GM23338 (cell line): ENCODE measurements at regions not wholly inside any gene's neighbourhood (a gene's known extent, or its start where the extent isn't known, plus 50 kb on each side); places are given as distances from the start of the nearest gene placed in this dataset.
"Not testable (repeated sequence)": the region's sequence is repeated elsewhere in the genome, so short reads cannot be mapped to it uniquely, and the experiment has no call there.

ENCODE experiments used
- ATAC-seq: fragments of 200-7000 bp; cut with Tn5 transposase; 3 replicates; pipeline ENCODE4 v1.9.1; 2020
- DNase-seq: peaks from one replicate; pipeline ENCODE4 v3.0.0-alpha.2; 2015; ENCODE audit warnings: low spot score
- H2AFZ ChIP-seq: fragments of 200-600 bp; sonication (generic); 2 replicates; pipeline ENCODE4 v1.8.0; 2016; ENCODE audit warnings: antibody characterized with exemption, mild to moderate bottlenecking, moderate library complexity
- H3F3A ChIP-seq: fragments of 200-600 bp; sonication (generic); replicated peaks from 2 replicates; pipeline ENCODE4 v1.8.0; 2017; ENCODE audit warnings: antibody characterized with exemption, mixed run types, low read depth
- H3K27ac ChIP-seq: fragments of 200-600 bp; sonication (generic); 2 replicates; pipeline ENCODE4 v1.6.1; 2016; ENCODE audit warnings: low read depth
- H3K27me3 ChIP-seq: fragments of 200-600 bp; sonication (generic); 2 replicates; pipeline ENCODE4 v1.8.0; 2016; ENCODE audit warnings: mild to moderate bottlenecking, mixed run types, moderate library complexity; ENCODE audit not compliant: insufficient read depth
- H3K36me3 ChIP-seq: fragments of 200-600 bp; sonication (generic); 2 replicates; pipeline ENCODE4 v1.8.0; 2016; ENCODE audit warnings: mild to moderate bottlenecking; ENCODE audit not compliant: insufficient read depth
- H3K4me1 ChIP-seq: fragments of 200-600 bp; sonication (generic); 2 replicates; pipeline ENCODE4 v1.8.0; 2016; ENCODE audit warnings: mild to moderate bottlenecking, moderate library complexity; ENCODE audit not compliant: insufficient read depth
- H3K4me2 ChIP-seq: fragments of 200-600 bp; sonication (generic); 2 replicates; pipeline ENCODE4 v1.7.1; 2017; ENCODE audit warnings: mixed run types
- H3K4me3 ChIP-seq: fragments of 200-600 bp; sonication (generic); 2 replicates; pipeline ENCODE4 v1.6.1; 2016; ENCODE audit warnings: mixed run types
- H3K79me2 ChIP-seq: fragments of 200-600 bp; sonication (generic); replicated peaks from 2 replicates; pipeline ENCODE4 v1.8.0; 2017; ENCODE audit warnings: mild to moderate bottlenecking; ENCODE audit not compliant: insufficient read depth
- H3K9me2 ChIP-seq: fragments of 200-600 bp; sonication (generic); 2 replicates; pipeline ENCODE4 v1.8.0; 2017; ENCODE audit not compliant: insufficient read depth
- H4K20me1 ChIP-seq: fragments of 200-600 bp; sonication (generic); replicated peaks from 2 replicates; pipeline ENCODE4 v1.8.0; 2017; ENCODE audit warnings: mild to moderate bottlenecking; ENCODE audit not compliant: insufficient read depth
- H3K27ac Mint-ChIP-seq: 2 replicates; pipeline ENCODE4 v1.8.0; 2020; ENCODE audit warnings: inconsistent platforms, mild to moderate bottlenecking, moderate library complexity, mixed read lengths
- H3K27me3 Mint-ChIP-seq: 3 replicates; pipeline ENCODE4 v1.8.0; 2022; ENCODE audit warnings: low read depth, mild to moderate bottlenecking, moderate library complexity, mixed read lengths, inconsistent platforms; ENCODE audit not compliant: insufficient read depth, poor library complexity
- H3K36me3 Mint-ChIP-seq: 3 replicates; pipeline ENCODE4 v1.8.0; 2021; ENCODE audit warnings: low read depth, mild to moderate bottlenecking, inconsistent platforms, moderate library complexity, mixed read lengths
- H3K4me1 Mint-ChIP-seq: 3 replicates; pipeline ENCODE4 v1.8.0; 2020; ENCODE audit warnings: mild to moderate bottlenecking, inconsistent platforms, mixed read lengths
- H3K4me3 Mint-ChIP-seq: 3 replicates; pipeline ENCODE4 v1.8.0; 2021; ENCODE audit warnings: moderate library complexity, mild to moderate bottlenecking, inconsistent platforms, mixed read lengths
- H3K9me3 Mint-ChIP-seq: 3 replicates; pipeline ENCODE4 v1.8.0; 2020; ENCODE audit warnings: moderate library complexity, mild to moderate bottlenecking, inconsistent platforms, mixed read lengths
- CREB1 ChIP-seq: fragments of 250-450 bp; sonication (Bioruptor Pico); IDR thresholded peaks from 2 replicates; pipeline ENCODE4 v1.5.0; 2020; ENCODE audit warnings: low read depth, mild to moderate bottlenecking, moderate library complexity
- EZH2 ChIP-seq: fragments of 200-600 bp; sonication (generic); IDR thresholded peaks from one replicate; pipeline ENCODE4 v1.8.0; 2017; ENCODE audit warnings: antibody characterized with exemption, mild to moderate bottlenecking, low read depth; ENCODE audit not compliant: unreplicated experiment
- JUNB ChIP-seq: IDR thresholded peaks from one replicate; pipeline ENCODE4 v1.6.1; 2016; ENCODE audit warnings: antibody characterized with exemption; ENCODE audit not compliant: unreplicated experiment
- NANOG ChIP-seq: IDR thresholded peaks from 2 replicates; pipeline ENCODE4 v1.6.1; 2016; ENCODE audit warnings: antibody characterized with exemption, borderline replicate concordance
- POLR2AphosphoS5 ChIP-seq: IDR thresholded peaks from 2 replicates; pipeline ENCODE4 v1.6.1; 2016; ENCODE audit warnings: antibody characterized with exemption, low read depth
- REST ChIP-seq: IDR thresholded peaks from one replicate; pipeline ENCODE4 v1.6.1; 2018; ENCODE audit warnings: antibody characterized with exemption; ENCODE audit not compliant: unreplicated experiment
- ZNF114 ChIP-seq: fragments of 250-450 bp; sonication (Bioruptor Pico); IDR thresholded peaks from 2 replicates; pipeline ENCODE4 v1.5.0; 2020; ENCODE audit warnings: mild to moderate bottlenecking, moderate library complexity
- ZNF331 ChIP-seq: fragments of 250-450 bp; sonication (Bioruptor Pico); IDR thresholded peaks from 2 replicates; pipeline ENCODE4 v1.5.0; 2020; ENCODE audit warnings: low read depth, mild to moderate bottlenecking, moderate library complexity
- ZNF462 ChIP-seq: fragments of 250-450 bp; sonication (Bioruptor Pico); IDR thresholded peaks from 2 replicates; pipeline ENCODE4 v1.5.0; 2020; ENCODE audit warnings: mild to moderate bottlenecking, moderate library complexity

GRCh38 chr22:19599626-19600243, 75.5 kb upstream of the CLDN5 start (continued):
- no peak for TF ChIP-seq ZNF462

GRCh38 chr22:19603346-19603745, 79.1 kb upstream of the CLDN5 start:
- not testable (repeated sequence) for H3K27me3 ChIP-seq, H3K36me3 Mint-ChIP-seq, H3K4me3 ChIP-seq, H3K27ac Mint-ChIP-seq, H3K27ac ChIP-seq, H3K9me3 Mint-ChIP-seq, H3K27me3 Mint-ChIP-seq, H3K9me2 ChIP-seq, H3K79me2 ChIP-seq, H3K4me1 ChIP-seq, H3K4me3 Mint-ChIP-seq, DNase-seq, H4K20me1 ChIP-seq, ATAC-seq, H3F3A ChIP-seq, H2AFZ ChIP-seq, H3K4me2 ChIP-seq, H3K36me3 ChIP-seq
- peaks cover 11% of the 10 kb centered on the region for H3K4me1 Mint-ChIP-seq

- Histone ChIP-seq H3K27ac (no peak overlapping the region), H3K4me1 (peaks cover 6% of the 10 kb centered on the region; the same call in 1 of the 2 replicates), H3K9me2 (peaks cover 5% of the 10 kb centered on the region; the same call in 1 of the 2 replicates), H4K20me1 (no peaks in the 10 kb centered on the region), H3K36me3 (no peaks in the 10 kb centered on the region), H3K27me3 (no peaks in the 10 kb centered on the region), H3F3A (no peaks in the 10 kb centered on the region), H3K4me3 (no peak overlapping the region), H3K4me2 (no peak overlapping the region), H2AFZ (no peak overlapping the region), H3K79me2 (no peaks in the 10 kb centered on the region)
- H3K27ac Mint-ChIP-seq: no peak overlapping the region
- peaks cover 9% of the 10 kb centered on the region for H3K27me3 Mint-ChIP-seq
- no peak for ATAC-seq
- no peak for DNase-seq
- no peak overlapping the region for H3K4me3 Mint-ChIP-seq
- H3K4me1 Mint-ChIP-seq: peaks cover 14% of the 10 kb centered on the region
- H3K9me3 Mint-ChIP-seq: no peaks in the 10 kb centered on the region
- H3K36me3 Mint-ChIP-seq: no peaks in the 10 kb centered on the region
- TF ChIP-seq EZH2: no peak
- no peak for TF ChIP-seq ZNF114 (CRISPR knock-in tag)
- TF ChIP-seq REST: no peak
- TF ChIP-seq JUNB: no peak
- TF ChIP-seq ZNF331 (CRISPR knock-in tag): no peak
- no peak for TF ChIP-seq CREB1 (CRISPR knock-in tag)
- no peak for TF ChIP-seq POLR2AphosphoS5
- TF ChIP-seq NANOG: no peak
Measured at GRCh38 chr22:19603767-19604166, 79.6 kb upstream of the CLDN5 start.
